A549 (cell line): ENCODE measurements at regions not wholly inside any gene's neighbourhood (a gene's known extent, or its start where the extent isn't known, plus 50 kb on each side); places are given as distances from the start of the nearest gene placed in this dataset.

Source experiments
- ATAC-seq, 2 experiments: fragments of 200-7000 bp in 1 of 2; fragments of >200 bp in 1 of 2; cut with Nextera tagmentation in 1 of 2; cut with Tn5 transposase in 1 of 2; 3 replicates each; pipeline versions ENCODE4 v1.8.0 to v1.9.1; 2018 to 2020; ENCODE audit warnings: mild to moderate bottlenecking in 1 of 2, moderate library complexity in 1 of 2
- CTCF ChIA-PET: fragments of 300-600 bp; sonication (Branson Sonifier 250); formaldehyde crosslinking; extraction: SDS; loops from one replicate; lab custom pipeline; 2021; ENCODE audit warnings: antibody characterized with exemption, inconsistent platforms; lab: Yijun Ruan, JAX
- POLR2A ChIA-PET: fragments of 350-600 bp; formaldehyde crosslinking; extraction: SDS; loops from one replicate; lab custom pipeline; 2021; ENCODE audit warnings: antibody characterized with exemption, inconsistent platforms; lab: Yijun Ruan, JAX
- DNase-seq, 2 experiments: peaks; one replicate each; pipeline versions ENCODE4 v3.0.0 to v3.0.0-alpha.2; 2011 to 2016; ENCODE audit warnings: low read depth in 1 of 2, low spot score in 1 of 2
- FAIRE-seq: peaks from 2 replicates; lab custom pipeline; 2011; peaks lifted over from hg19 to GRCh38; lab: Jason Lieb, UNC
- H3K27ac ChIP-seq, 2 experiments: fragments of >200 bp; sonication (Bioruptor Twin); formaldehyde crosslinking; 3 replicates each; pipeline ENCODE4 v1.5.1; 2016 to 2017
- H3K4me1 ChIP-seq: fragments of >200 bp; sonication (Bioruptor Twin); formaldehyde crosslinking; 3 replicates; pipeline ENCODE4 v1.6.1; 2016
- H3K4me2 ChIP-seq: fragments of >200 bp; sonication (Bioruptor Twin); formaldehyde crosslinking; 3 replicates; pipeline ENCODE4 v1.6.1; 2016
- H3K4me3 ChIP-seq: fragments of >200 bp; sonication (Bioruptor Twin); formaldehyde crosslinking; 3 replicates; pipeline ENCODE4 v1.5.1; 2016
- H3K9me3 ChIP-seq: fragments of >200 bp; sonication (Bioruptor Twin); formaldehyde crosslinking; 3 replicates; pipeline ENCODE4 v1.6.1; 2016
- ATOH8 ChIP-seq: fragments of 250-450 bp; sonication (Bioruptor Pico); IDR thresholded peaks from 2 replicates; pipeline ENCODE4 v1.5.0; 2020; ENCODE audit warnings: low read depth, mild to moderate bottlenecking, moderate library complexity
- BHLHE40 ChIP-seq: IDR thresholded peaks from 2 replicates; pipeline ENCODE4 v1.6.1; 2012; ENCODE audit warnings: low read depth, low read length, inconsistent platforms
- CBX8 ChIP-seq: fragments of 200-600 bp; sonication (generic); IDR thresholded peaks from 2 replicates; pipeline ENCODE4 v1.6.1; 2016
- EHF ChIP-seq: fragments of 250-450 bp; sonication (Bioruptor Pico); IDR thresholded peaks from 2 replicates; pipeline ENCODE4 v1.5.0; 2020; ENCODE audit warnings: mild to moderate bottlenecking
- ESRRA ChIP-seq: fragments of 150-350 bp; IDR thresholded peaks from 2 replicates; pipeline ENCODE4 v1.6.1; 2014; ENCODE audit warnings: mild to moderate bottlenecking, low read length, borderline replicate concordance
- HOXB13 ChIP-seq: fragments of 250-450 bp; sonication (Bioruptor Pico); IDR thresholded peaks from 2 replicates; pipeline ENCODE4 v1.5.0; 2020; ENCODE audit warnings: low read depth, mild to moderate bottlenecking, moderate library complexity
- JUNB ChIP-seq: fragments of >200 bp; sonication (Bioruptor Twin); formaldehyde crosslinking; IDR thresholded peaks from 2 replicates; pipeline ENCODE4 v1.6.1; 2016
- KDM5A ChIP-seq: fragments of 200-600 bp; sonication (generic); IDR thresholded peaks from 2 replicates; pipeline ENCODE4 v1.6.1; 2016; ENCODE audit warnings: antibody characterized with exemption, mild to moderate bottlenecking
- MAZ ChIP-seq: fragments of 150-350 bp; IDR thresholded peaks from 2 replicates; pipeline ENCODE4 v1.6.1; 2014; ENCODE audit warnings: antibody characterized with exemption, low read depth, low read length, borderline replicate concordance
- MYC ChIP-seq: IDR thresholded peaks from 2 replicates; pipeline ENCODE4 v1.6.1; 2012; ENCODE audit warnings: mild to moderate bottlenecking, inconsistent platforms, low read length, improper control_type of control experiment, borderline replicate concordance
- NFE2L2 ChIP-seq: fragments of 150-350 bp; conservative IDR thresholded peaks from 2 replicates; pipeline ENCODE4 v1.6.1; 2014; ENCODE audit warnings: low read length
- REST ChIP-seq: fragments of 200-600 bp; sonication (generic); IDR thresholded peaks from 2 replicates; pipeline ENCODE4 v1.6.1; 2016; ENCODE audit warnings: antibody characterized with exemption, mild to moderate bottlenecking, moderate library complexity
- RNF2 ChIP-seq: fragments of 200-600 bp; sonication (generic); IDR thresholded peaks from 2 replicates; pipeline ENCODE4 v1.6.1; 2016; ENCODE audit warnings: low read depth, mild to moderate bottlenecking, antibody characterized with exemption, moderate library complexity, borderline replicate concordance
- SREBF2 ChIP-seq: fragments of 450-650 bp; IDR thresholded peaks from 2 replicates; pipeline ENCODE4 v1.6.1; 2014; ENCODE audit warnings: mild to moderate bottlenecking, moderate library complexity
- TFCP2L1 ChIP-seq: fragments of 250-450 bp; sonication (Bioruptor Pico); IDR thresholded peaks from 2 replicates; pipeline ENCODE4 v1.5.0; 2021; ENCODE audit warnings: mild to moderate bottlenecking
- TP53 ChIP-seq: fragments of 250-450 bp; sonication (Bioruptor Pico); IDR thresholded peaks from 2 replicates; pipeline ENCODE4 v1.5.0; 2021; ENCODE audit warnings: mild to moderate bottlenecking, moderate library complexity
- USF2 ChIP-seq: fragments of 450-650 bp; IDR thresholded peaks from 2 replicates; pipeline ENCODE4 v1.6.1; 2014; ENCODE audit warnings: antibody characterized with exemption
- ZNF302 ChIP-seq: fragments of 250-450 bp; sonication (Bioruptor Pico); IDR thresholded peaks from 2 replicates; pipeline ENCODE4 v1.9.0; 2021; ENCODE audit warnings: inconsistent platforms, mild to moderate bottlenecking, moderate library complexity
- ZSCAN20 ChIP-seq: fragments of 250-450 bp; sonication (Bioruptor Pico); IDR thresholded peaks from 2 replicates; pipeline ENCODE4 v1.8.0; 2022; ENCODE audit warnings: mild to moderate bottlenecking, moderate library complexity
- WGBS: methylation state at CpG from one replicate; pipeline ENCODE4 v1.1.6; 2017; ENCODE audit errors: missing lambda C conversion rate; 5-methylcytosine and 5-hydroxymethylcytosine counted together

- no peak for FAIRE-seq
- ATAC-seq: no peak
- POLR2A ChIA-PET: no interaction called here
- Histone ChIP-seq H3K27ac (no peak overlapping the region), H3K4me2 (no peak overlapping the region)
- TF ChIP-seq RNF2: no peak
- no peak for TF ChIP-seq CBX8
- no peak for TF ChIP-seq NFE2L2
- TF ChIP-seq MYC: no peak
- TF ChIP-seq MAZ: no peak
- no peak for TF ChIP-seq TP53
- TF ChIP-seq EHF (CRISPR knock-in tag): no peak
- TF ChIP-seq KDM5A: no peak
- TF ChIP-seq TFCP2L1 (CRISPR knock-in tag): no peak
- TF ChIP-seq, all 56 proteins: peak for 0
- Histone ChIP-seq H3K4me1 (no peaks in the 10 kb centered on the region), H3K4me3 (no peak overlapping the region), H3K9me3 (no peaks in the 10 kb centered on the region)
- no peak for DNase-seq
- CTCF ChIA-PET: no interaction called here
- 8% methylated on average over 5 of the region's 5 CpGs for WGBS
These were observed 225.1 kb downstream of the CBLN1 start for GRCh38 chr16:49056546-49056945.

GRCh38 chr16:49055824-49056545 lies 225.7 kb downstream of the CBLN1 start:
- ATAC-seq (no peak), DNase-seq (no peak), FAIRE-seq (no peak)
- H3K27ac ChIP-seq: no peak overlapping the region
- no peaks in the 10 kb centered on the region for H3K4me1 ChIP-seq
- ChIA-PET POLR2A (no interaction called here), CTCF (no interaction called here)
- H3K4me2 ChIP-seq: no peak overlapping the region
- no peaks in the 10 kb centered on the region for H3K9me3 ChIP-seq
- no peak overlapping the region for H3K4me3 ChIP-seq
- no peak for TF ChIP-seq ZSCAN20 (CRISPR knock-in tag)
- TF ChIP-seq ESRRA: no peak
- TF ChIP-seq HOXB13 (CRISPR knock-in tag): no peak
- TF ChIP-seq TP53: no peak
- 20% methylated on average over 6 of the region's 6 CpGs for WGBS

GRCh38 chr16:49055291-49055690 lies 226.3 kb downstream of the CBLN1 start:
- no peak overlapping the region for H3K4me3 ChIP-seq
- H3K4me2 ChIP-seq: no peak overlapping the region
- H3K27ac ChIP-seq: no peak overlapping the region
- no peaks in the 10 kb centered on the region for H3K4me1 ChIP-seq
- 5% methylated on average over 5 of the region's 5 CpGs for WGBS
- ChIA-PET CTCF (no interaction called here), POLR2A (no interaction called here)
- DNase-seq (no peak), FAIRE-seq (no peak), ATAC-seq (no peak)
- no peak for TF ChIP-seq ATOH8 (CRISPR knock-in tag)
- TF ChIP-seq BHLHE40: no peak
- no peak for TF ChIP-seq REST
- TF ChIP-seq ESRRA: no peak
- no peak for TF ChIP-seq ZNF302 (CRISPR knock-in tag)
- no peak for TF ChIP-seq SREBF2
- no peak for TF ChIP-seq USF2
- TF ChIP-seq JUNB: no peak
- no peaks in the 10 kb centered on the region for H3K9me3 ChIP-seq
